ENCODE measurements at regions not wholly inside any gene's neighbourhood (a gene's known extent, or its start where the extent isn't known, plus 50 kb on each side); places are given as distances from the start of the nearest gene placed in this dataset.

- peak; percentile 59 for TF ChIP-seq CTCF (conservative IDR thresholded peaks at IDR 0.05)
- TF ChIP-seq ZFX (IDR thresholded peaks at IDR 0.05) = no peak
- no peak overlapping the region for H3K27ac ChIP-seq
These were observed 169.5 kb upstream of the LYZL1 start for GRCh38 chr10:29119374-29119773.

GRCh38 chr10:29120216-29120615 lies 168.7 kb upstream of the LYZL1 start:
- H3K27ac ChIP-seq = no peak overlapping the region
- TF ChIP-seq CTCF (conservative IDR thresholded peaks at IDR 0.05) = no peak
- TF ChIP-seq ZFX (IDR thresholded peaks at IDR 0.05) = no peak

GRCh38 chr10:29124864-29125263 lies 164.0 kb upstream of the LYZL1 start:
- no peak for TF ChIP-seq ZFX (IDR thresholded peaks at IDR 0.05)
- TF ChIP-seq CTCF (conservative IDR thresholded peaks at IDR 0.05) = no peak
- peak overlapping the region; percentile 64 for H3K27ac ChIP-seq

GRCh38 chr10:29127037-29127700 lies 161.7 kb upstream of the LYZL1 start:
- H3K27ac ChIP-seq = no peak overlapping the region
- TF ChIP-seq CTCF (conservative IDR thresholded peaks at IDR 0.05) (no peak), ZFX (IDR thresholded peaks at IDR 0.05) (no peak)

GRCh38 chr10:29127731-29128130 lies 161.1 kb upstream of the LYZL1 start:
- no peak overlapping the region for H3K27ac ChIP-seq
- TF ChIP-seq ZFX (IDR thresholded peaks at IDR 0.05) (no peak), CTCF (conservative IDR thresholded peaks at IDR 0.05) (no peak)

- H3K27ac ChIP-seq = no peak overlapping the region
- TF ChIP-seq ZFX (IDR thresholded peaks at IDR 0.05) = no peak
- peak; percentile 98 for TF ChIP-seq CTCF (conservative IDR thresholded peaks at IDR 0.05)
These were observed 158.6 kb upstream of the LYZL1 start for GRCh38 chr10:29130190-29130673.

GRCh38 chr10:29131952-29132547 lies 156.8 kb upstream of the LYZL1 start:
- TF ChIP-seq CTCF (conservative IDR thresholded peaks at IDR 0.05) (no peak), ZFX (IDR thresholded peaks at IDR 0.05) (no peak)

More at GRCh38 chr10:29131952-29132547, 156.8 kb upstream of the LYZL1 start:
- H3K27ac ChIP-seq = no peak overlapping the region
